ENCODE measurements at regions not wholly inside any gene's neighbourhood (a gene's known extent, or its start where the extent isn't known, plus 50 kb on each side); places are given as distances from the start of the nearest gene placed in this dataset.
"Not testable (repeated sequence)": the region's sequence is repeated elsewhere in the genome, so short reads cannot be mapped to it uniquely, and the experiment has no call there.

DNA sequence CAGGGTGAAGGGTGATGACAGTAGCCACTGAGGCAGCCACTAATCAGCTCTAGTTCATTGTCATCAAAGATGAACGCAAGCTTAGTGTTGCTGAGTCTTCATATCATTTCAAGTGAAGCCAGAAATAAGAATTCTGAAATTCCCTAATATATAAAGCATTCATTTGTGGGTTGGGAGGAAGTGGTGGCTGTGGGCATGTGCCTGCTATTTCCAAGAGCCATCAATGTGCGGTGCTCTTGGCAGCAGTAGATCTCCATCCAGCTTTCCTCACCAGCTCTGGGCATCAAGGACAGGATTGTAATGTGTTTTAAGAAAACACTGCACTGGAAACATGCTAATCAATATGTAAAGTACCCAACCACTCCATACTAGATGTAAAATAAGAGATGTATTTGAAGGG, 202.5 kb upstream of the AHR start:
- Mint-ChIP-seq H3K36me3 (ENCODE audit: low read depth) (no peaks in the 10 kb centered on the region), H3K9me3 (no peaks in the 10 kb centered on the region), H3K27ac (no peak overlapping the region), H3K27me3 (ENCODE audit: insufficient read depth) (no peaks in the 10 kb centered on the region), H3K4me3 (no peak overlapping the region), H3K4me1 (ENCODE audit: low read depth) (no peaks in the 10 kb centered on the region)
- intact Hi-C loops (cut with micrococcal nuclease): no loop called here
- no peak for DNase-seq (ENCODE audit: low spot score)

DNA sequence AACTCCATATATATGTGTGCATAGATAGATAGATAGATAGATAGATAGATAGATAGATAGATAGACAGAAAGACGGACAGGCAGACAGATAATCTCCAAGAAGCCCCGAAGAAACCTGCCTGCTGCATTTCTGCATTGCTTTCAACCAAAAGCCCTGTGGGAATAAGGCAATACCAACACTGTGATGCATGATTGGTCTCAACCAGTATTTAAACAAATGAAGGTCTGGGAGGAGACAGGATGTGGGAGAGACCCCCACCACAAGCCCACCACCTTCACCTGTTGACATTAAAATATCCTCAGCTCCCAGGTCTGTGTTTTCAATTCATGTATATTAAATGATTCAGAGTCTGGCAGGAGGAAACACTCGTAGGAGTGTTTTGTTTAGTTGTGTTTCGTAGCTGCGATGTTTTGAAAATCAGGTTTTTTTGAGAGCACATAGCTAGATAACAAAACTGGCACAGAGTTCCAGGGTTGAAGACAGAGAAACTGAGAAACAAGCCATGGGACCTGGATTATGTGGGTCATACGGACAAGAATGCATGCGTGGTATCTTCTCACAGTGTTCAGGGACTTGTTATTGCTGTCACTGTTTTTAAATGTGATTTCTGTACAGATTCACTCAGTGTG, 200.7 kb upstream of the AHR start:
- no peaks in the 10 kb centered on the region for H3K36me3 Mint-ChIP-seq (ENCODE audit: low read depth)
- intact Hi-C loops (cut with micrococcal nuclease): no loop called here
- DNase-seq (ENCODE audit: low spot score): no peak
- no peak overlapping the region for H3K27ac Mint-ChIP-seq
- H3K27me3 Mint-ChIP-seq (ENCODE audit: insufficient read depth): peaks cover 2% of the 10 kb centered on the region
- no peaks in the 10 kb centered on the region for H3K9me3 Mint-ChIP-seq
- H3K4me3 Mint-ChIP-seq: no peak overlapping the region
- H3K4me1 Mint-ChIP-seq (ENCODE audit: low read depth): no peaks in the 10 kb centered on the region

DNA sequence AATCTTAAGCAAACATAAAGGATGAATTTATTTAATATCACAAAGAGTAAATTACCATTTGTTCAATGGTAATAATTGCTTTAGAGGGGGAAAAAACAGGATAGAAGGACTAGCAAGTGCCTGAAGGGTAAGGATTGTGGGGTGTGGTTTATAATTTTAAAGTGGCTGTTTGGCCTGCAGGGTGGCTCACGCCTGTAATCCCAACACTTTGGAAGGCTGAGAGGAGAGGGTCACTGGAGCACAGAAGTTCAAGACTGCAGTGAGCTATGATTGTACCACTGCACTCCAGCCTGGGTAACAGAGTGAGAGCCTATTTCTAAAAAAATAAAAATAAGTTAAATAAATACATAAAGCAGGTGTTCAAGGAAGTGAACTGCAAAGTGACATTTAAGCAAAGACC, 199.9 kb upstream of the AHR start:
- no peaks in the 10 kb centered on the region for H3K4me1 Mint-ChIP-seq (ENCODE audit: low read depth)
- no peaks in the 10 kb centered on the region for H3K36me3 Mint-ChIP-seq (ENCODE audit: low read depth)
- H3K4me3 Mint-ChIP-seq: no peak overlapping the region
- no peak overlapping the region for H3K27ac Mint-ChIP-seq
- intact Hi-C loops (cut with micrococcal nuclease): no loop called here
- H3K9me3 Mint-ChIP-seq: no peaks in the 10 kb centered on the region
- peaks cover 2% of the 10 kb centered on the region for H3K27me3 Mint-ChIP-seq (ENCODE audit: insufficient read depth)
- DNase-seq (ENCODE audit: low spot score): no peak

DNA sequence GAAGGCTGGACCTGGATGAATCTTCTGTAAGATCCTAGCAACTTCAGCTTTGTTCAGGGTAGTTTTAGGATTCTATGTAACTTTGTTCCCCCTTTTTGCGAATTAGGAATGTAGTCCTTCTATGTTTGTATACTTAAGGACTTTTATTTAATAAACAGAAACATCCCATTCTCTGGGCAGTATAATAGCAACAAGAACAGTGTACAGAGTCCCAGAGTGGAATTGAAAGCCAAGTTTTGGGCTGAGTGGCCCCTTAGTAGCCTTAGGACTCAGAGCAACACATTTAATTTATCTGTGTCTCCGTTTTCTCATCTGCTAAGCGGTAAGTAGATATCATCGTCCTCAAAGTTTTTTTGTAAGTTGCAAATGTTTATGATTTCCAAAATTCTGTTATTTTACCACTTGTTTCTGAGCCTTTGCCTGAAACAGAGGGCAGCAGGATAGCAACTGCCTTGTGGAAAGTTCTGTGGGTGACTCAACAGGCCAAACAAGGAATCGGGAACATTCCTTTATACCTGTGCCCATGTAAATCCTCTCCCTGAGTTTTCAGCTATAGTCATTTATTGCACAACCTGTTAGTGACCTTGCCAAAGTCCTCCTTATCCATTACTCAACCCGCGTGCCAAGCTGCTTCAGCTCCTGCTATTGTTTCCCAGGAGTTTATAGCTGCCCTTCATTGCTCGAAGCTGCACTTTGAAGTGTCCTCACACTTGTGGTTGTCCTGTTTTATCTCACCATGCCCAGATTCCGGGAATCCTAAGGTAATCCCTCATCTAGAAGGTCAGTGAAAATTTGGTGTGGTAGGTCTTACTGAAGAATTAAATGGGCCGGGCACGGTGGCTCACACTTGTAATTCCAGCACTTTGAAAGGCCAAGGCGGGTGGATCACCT, 199.1 kb upstream of the AHR start:
- Mint-ChIP-seq H3K4me1 (ENCODE audit: low read depth) (no peaks in the 10 kb centered on the region), H3K36me3 (ENCODE audit: low read depth) (no peaks in the 10 kb centered on the region), H3K9me3 (no peaks in the 10 kb centered on the region), H3K27me3 (ENCODE audit: insufficient read depth) (peaks cover 2% of the 10 kb centered on the region), H3K4me3 (no peak overlapping the region), H3K27ac (no peak overlapping the region)
- no peak for DNase-seq (ENCODE audit: low spot score)
- intact Hi-C loops (cut with micrococcal nuclease): no loop called here

DNA sequence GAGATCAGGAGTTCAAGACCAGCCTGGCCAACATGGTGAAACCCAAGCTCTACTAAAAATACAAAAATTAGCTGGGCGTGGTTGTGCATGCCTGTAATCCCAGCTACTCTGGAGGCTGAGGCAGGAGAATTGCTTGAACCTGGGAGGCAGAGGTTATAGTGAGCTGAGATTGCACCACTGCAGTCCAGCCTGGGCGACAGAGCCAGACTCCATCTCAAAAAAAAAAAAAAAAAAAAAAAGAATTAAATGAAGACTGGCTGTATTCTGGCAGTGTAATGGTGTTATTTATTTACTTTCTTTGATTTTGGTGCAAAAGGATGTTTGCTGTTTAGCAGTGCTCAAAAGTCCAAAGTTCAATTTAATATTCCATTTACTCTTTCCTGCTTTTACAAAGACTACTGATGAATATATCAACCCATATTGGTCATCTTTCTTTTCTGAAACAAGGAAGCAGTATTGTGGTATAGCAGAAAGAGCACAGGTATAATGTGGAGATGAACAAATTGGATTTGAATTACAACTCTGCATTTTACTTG, 198.4 kb upstream of the AHR start:
- H3K27ac Mint-ChIP-seq; H3K9me3 Mint-ChIP-seq; DNase-seq (ENCODE audit: low spot score); H3K4me1 Mint-ChIP-seq (ENCODE audit: low read depth); H3K27me3 Mint-ChIP-seq (ENCODE audit: insufficient read depth); H3K4me3 Mint-ChIP-seq; H3K36me3 Mint-ChIP-seq (ENCODE audit: low read depth); intact Hi-C loops (cut with micrococcal nuclease): not testable (repeated sequence)

DNA sequence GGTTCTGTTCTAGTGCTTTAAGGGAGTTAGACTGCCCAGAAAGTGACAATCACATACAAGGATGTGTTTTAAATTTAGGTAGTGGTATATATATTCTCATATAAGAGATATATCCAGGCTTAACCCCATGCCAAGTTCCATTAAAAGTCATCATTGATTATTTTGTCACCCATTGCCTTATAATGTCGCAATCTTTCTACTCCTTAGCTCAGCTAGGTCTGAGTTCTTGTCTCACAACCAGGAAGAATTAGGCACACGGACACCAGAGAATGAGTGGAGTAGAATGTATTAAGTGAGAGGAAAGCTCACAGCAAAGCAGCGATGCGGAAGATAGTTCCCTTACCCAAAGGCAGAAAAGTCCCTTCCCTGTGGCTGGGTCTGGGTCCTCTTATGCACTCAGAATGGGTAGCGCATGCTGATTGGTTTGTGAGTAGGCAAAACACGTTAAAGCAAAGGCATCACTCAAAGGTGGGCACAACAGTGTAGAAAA, 197.2 kb upstream of the AHR start:
- DNase-seq (ENCODE audit: low spot score): no peak
- H3K9me3 Mint-ChIP-seq: no peaks in the 10 kb centered on the region
- no peak overlapping the region for H3K4me3 Mint-ChIP-seq
- peaks cover 4% of the 10 kb centered on the region for H3K27me3 Mint-ChIP-seq (ENCODE audit: insufficient read depth)
- H3K4me1 Mint-ChIP-seq (ENCODE audit: low read depth): no peaks in the 10 kb centered on the region
- H3K27ac Mint-ChIP-seq: no peak overlapping the region
- intact Hi-C loops (cut with micrococcal nuclease): no loop called here
- no peaks in the 10 kb centered on the region for H3K36me3 Mint-ChIP-seq (ENCODE audit: low read depth)

DNA sequence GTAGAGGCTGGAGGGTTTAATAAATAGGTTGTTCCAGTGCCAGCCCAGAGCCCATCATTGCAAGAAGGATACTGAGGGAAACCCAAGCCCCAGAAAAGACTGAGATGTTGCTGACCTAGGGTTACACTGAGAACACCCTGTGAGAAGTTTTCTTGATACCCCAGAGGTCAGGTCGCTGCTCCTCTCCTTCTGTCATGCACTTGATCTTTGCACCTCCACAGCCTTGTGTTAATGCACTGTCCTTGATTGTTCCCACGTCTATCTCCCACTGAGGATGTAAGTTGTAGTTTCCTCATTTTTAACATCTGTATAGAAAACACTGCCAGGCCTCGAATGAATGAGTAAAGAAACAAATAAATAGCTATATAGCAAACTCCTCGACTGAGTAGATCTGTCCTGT, 195.3 kb upstream of the AHR start:
- H3K4me3 Mint-ChIP-seq: no peak overlapping the region
- H3K9me3 Mint-ChIP-seq: no peaks in the 10 kb centered on the region
- H3K36me3 Mint-ChIP-seq (ENCODE audit: low read depth): no peaks in the 10 kb centered on the region
- H3K4me1 Mint-ChIP-seq (ENCODE audit: low read depth): no peaks in the 10 kb centered on the region
- H3K27me3 Mint-ChIP-seq (ENCODE audit: insufficient read depth): peaks cover 4% of the 10 kb centered on the region
- DNase-seq (ENCODE audit: low spot score): no peak
- H3K27ac Mint-ChIP-seq: no peak overlapping the region
- intact Hi-C loops (cut with micrococcal nuclease): no loop called here

DNA sequence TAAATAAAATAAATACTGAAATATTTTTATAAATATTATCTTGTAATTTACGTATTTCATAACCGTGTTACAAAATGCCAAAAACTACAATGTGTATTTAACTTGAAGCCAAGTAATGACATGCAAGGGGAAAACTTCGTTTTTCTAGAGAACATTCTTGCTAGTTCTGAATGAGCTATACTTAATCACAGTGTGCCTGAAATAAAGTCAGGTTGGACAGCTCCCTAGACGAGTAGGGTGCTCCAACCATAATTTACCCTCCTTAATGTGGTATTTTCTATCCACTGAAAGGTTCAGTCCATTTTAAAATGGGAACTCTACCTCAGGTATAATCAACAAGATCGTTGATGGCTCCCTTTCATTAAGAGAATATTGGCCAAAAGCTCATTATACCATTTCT, 194.5 kb upstream of the AHR start:
- H3K36me3 Mint-ChIP-seq (ENCODE audit: low read depth): no peaks in the 10 kb centered on the region
- H3K9me3 Mint-ChIP-seq: no peaks in the 10 kb centered on the region
- H3K4me3 Mint-ChIP-seq: no peak overlapping the region
- no peak for DNase-seq (ENCODE audit: low spot score)
- intact Hi-C loops (cut with micrococcal nuclease): no loop called here
- H3K27ac Mint-ChIP-seq: no peak overlapping the region
- H3K27me3 Mint-ChIP-seq (ENCODE audit: insufficient read depth): peaks cover 4% of the 10 kb centered on the region
- no peaks in the 10 kb centered on the region for H3K4me1 Mint-ChIP-seq (ENCODE audit: low read depth)

DNA sequence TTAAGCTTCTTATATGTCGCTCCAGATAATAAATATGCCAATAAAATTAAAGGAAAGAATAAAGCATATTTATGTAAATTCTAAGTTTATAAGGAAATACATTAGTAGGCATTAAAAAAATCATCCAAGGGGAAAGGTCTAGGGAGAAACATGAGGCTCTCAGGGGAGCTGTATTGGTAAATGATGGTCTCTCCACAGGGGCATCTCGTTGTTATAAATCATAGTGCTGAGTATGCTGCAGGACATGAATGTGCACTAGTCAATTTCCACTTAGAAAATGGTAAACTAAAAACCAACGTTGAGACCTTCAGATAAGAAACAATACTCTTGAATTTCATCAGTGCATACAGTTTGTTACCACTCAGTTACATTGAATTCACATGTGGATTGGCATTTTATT, 194.0 kb upstream of the AHR start:
- Mint-ChIP-seq H3K4me1 (ENCODE audit: low read depth) (no peaks in the 10 kb centered on the region), H3K27ac (no peak overlapping the region), H3K27me3 (ENCODE audit: insufficient read depth) (peaks cover 4% of the 10 kb centered on the region), H3K9me3 (no peaks in the 10 kb centered on the region), H3K4me3 (no peak overlapping the region), H3K36me3 (ENCODE audit: low read depth) (no peaks in the 10 kb centered on the region)
- intact Hi-C loops (cut with micrococcal nuclease): no loop called here
- no peak for DNase-seq (ENCODE audit: low spot score)

DNA sequence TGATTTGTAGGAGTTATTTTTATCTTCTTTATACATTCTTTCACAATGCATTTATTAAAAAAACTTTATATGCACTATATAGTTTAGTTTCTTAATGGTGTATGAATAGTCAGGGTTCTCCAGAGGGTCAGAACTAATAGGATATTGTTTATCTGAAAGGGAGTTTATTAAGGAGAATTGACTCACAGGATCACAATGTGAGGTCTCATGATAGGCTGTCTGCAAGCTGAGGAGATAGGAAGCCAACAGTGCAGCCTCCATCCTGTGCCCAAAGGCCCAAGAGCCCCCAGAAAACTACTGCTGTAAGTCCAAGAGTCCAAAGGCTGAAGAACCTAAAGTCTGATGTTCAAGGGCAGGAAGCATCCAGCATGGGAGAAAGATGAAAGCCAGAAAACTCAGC, 192.8 kb upstream of the AHR start:
- no peaks in the 10 kb centered on the region for H3K36me3 Mint-ChIP-seq (ENCODE audit: low read depth)
- H3K4me1 Mint-ChIP-seq (ENCODE audit: low read depth): no peaks in the 10 kb centered on the region
- H3K27me3 Mint-ChIP-seq (ENCODE audit: insufficient read depth): peaks cover 4% of the 10 kb centered on the region
- no peak for DNase-seq (ENCODE audit: low spot score)
- H3K27ac Mint-ChIP-seq: no peak overlapping the region
- no peak overlapping the region for H3K4me3 Mint-ChIP-seq
- H3K9me3 Mint-ChIP-seq: no peaks in the 10 kb centered on the region
- intact Hi-C loops (cut with micrococcal nuclease): no loop called here

DNA sequence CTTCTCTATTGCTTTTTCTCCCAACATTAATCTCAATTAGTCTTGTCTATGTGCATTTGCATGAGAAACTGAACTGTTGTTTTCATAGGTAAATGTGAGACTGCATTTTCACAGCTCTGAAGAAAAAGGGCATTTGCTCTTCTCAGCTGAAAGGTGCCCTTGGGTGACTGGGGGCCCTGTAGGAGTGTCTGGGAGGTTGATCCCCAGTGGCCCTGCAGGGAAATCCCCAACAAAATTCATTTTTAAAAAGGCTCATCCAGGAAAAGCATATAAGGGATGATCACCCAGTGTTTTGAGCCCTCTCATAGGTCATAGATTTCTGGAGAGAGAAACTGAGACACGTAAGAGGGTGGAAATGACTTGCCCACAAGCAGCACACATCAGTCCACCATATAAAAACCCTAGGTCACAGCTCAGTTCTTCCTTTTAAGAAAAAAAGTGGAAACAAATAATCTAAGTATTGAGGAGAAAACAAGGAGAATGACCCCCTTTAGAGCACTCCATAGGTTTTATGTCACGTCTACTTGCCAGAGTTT, 190.3 kb upstream of the AHR start:
- Mint-ChIP-seq H3K9me3 (no peaks in the 10 kb centered on the region), H3K27me3 (ENCODE audit: insufficient read depth) (peaks cover 2% of the 10 kb centered on the region), H3K4me1 (ENCODE audit: low read depth) (no peaks in the 10 kb centered on the region), H3K27ac (no peak overlapping the region), H3K36me3 (ENCODE audit: low read depth) (no peaks in the 10 kb centered on the region), H3K4me3 (no peak overlapping the region)
- no peak for DNase-seq (ENCODE audit: low spot score)
- intact Hi-C loops (cut with micrococcal nuclease): no loop called here

DNA sequence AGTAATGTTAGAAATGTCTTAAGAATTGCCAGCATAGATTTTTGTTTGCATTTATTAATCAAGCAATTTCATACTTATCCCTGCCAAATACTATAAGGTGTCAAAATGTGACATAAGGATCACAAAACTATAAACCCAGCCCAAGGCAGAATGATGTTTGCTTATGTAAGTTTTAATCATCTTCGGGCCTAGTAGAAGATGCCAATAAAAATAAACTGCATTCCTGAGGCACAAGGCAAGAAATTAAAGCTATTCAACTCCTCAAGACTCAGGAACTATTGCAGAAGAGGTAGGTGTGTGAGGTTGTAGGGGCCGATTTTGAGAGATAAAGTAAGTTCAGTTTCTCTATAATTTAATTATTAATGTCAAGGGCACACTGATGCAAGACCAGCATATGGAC, 189.4 kb upstream of the AHR start:
- intact Hi-C loops (cut with micrococcal nuclease): no loop called here
- H3K4me3 Mint-ChIP-seq: no peak overlapping the region
- no peak for DNase-seq (ENCODE audit: low spot score)
- no peak overlapping the region for H3K27ac Mint-ChIP-seq
- no peaks in the 10 kb centered on the region for H3K4me1 Mint-ChIP-seq (ENCODE audit: low read depth)
- H3K9me3 Mint-ChIP-seq: peaks cover 5% of the 10 kb centered on the region
- peaks cover 2% of the 10 kb centered on the region for H3K27me3 Mint-ChIP-seq (ENCODE audit: insufficient read depth)
- no peaks in the 10 kb centered on the region for H3K36me3 Mint-ChIP-seq (ENCODE audit: low read depth)

DNA sequence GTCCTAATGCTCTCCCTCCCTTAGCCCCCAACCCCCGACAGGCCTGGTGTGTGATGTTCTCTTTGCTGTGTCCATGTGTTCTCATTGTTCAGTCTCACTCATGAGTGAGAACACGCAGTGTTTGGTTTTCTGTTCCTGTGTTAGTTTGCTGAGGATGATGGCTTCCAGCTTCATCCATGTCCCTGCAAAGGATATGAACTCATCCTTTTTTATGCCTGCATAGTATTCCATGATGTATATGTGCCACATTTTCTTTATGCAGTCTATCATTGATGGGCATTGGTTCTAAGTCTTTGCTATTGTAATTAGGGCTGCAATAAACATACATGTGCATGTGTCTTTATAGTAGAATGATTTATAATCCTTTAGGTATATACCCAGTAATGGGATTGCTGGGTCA, 184.7 kb upstream of the AHR start:
- DNase-seq (ENCODE audit: low spot score); H3K27ac Mint-ChIP-seq; intact Hi-C loops (cut with micrococcal nuclease); H3K27me3 Mint-ChIP-seq (ENCODE audit: insufficient read depth); H3K4me3 Mint-ChIP-seq; H3K4me1 Mint-ChIP-seq (ENCODE audit: low read depth); H3K36me3 Mint-ChIP-seq (ENCODE audit: low read depth): not testable (repeated sequence)
- peaks cover 11% of the 10 kb centered on the region for H3K9me3 Mint-ChIP-seq

Measured in activated T-helper 1 cell treated with anti-CD3 and anti-CD28 coated beads, Interleukin-12 subunit alpha, Interleukin-12 subunit beta, Interleukin-2, Interleukin-4 antibody, amounts not matched to agents 30 ng/mL and 10 ng/mL and 1 ng/mL, durations not matched to agents 14 hours and 24 hours and 36 hours (primary cell).